NCI-H1105 treated with DMSO at 0.1 percent for 48 hours (cell line): ENCODE measurements at regions not wholly inside any gene's neighbourhood (a gene's known extent, or its start where the extent isn't known, plus 50 kb on each side); places are given as distances from the start of the nearest gene placed in this dataset.
A peak's percentile ranks its signal among the peaks of the same experiment; 100 is the strongest.

Experiments used
- DNase-seq: peaks from one replicate; lab custom pipeline; 2025; lab: John Stamatoyannopoulos, UW

DNA sequence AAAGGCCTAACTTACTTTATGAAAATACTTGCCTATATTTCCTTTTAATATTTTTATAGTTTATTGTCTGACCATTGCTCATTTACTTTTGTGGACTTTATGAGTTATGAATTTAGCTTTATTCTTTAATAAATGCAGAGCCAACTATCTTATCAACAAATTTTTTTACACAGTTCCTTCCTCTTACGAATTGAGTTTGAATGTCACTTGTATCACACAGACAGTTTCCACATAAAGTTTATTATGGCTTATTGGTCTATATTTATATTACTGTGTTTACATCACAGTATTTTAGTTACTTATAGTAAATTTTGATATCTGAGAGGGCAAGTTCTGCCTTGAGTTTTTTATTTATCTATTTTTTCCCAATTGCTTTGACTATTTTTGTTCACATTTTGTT, 450.6 kb downstream of the C4orf33 start:
- DNase-seq: no peak

DNA sequence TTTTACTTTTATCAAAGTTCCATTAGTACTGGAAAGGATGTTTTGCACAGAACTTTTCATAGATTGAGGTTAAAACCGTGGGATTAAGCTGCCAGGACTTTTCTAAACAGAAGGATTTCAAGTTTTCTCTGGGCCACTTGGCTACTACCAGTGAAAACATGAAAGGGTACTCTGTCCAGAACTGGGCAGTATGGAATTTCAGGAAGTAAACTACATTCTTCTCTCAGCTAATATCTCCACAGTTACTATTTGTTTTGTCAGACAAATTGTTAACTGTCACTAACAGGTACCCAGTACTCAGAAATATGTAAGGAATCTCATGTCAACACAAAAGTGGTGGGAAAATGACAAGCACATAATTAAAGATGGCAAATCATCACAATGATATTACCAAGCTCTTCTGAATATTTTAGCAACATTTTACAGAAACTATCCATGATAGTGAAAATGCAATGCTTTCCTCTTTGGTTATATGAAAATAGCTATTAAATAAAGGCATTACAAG, 454.4 kb downstream of the C4orf33 start:
- no peak for DNase-seq

DNA sequence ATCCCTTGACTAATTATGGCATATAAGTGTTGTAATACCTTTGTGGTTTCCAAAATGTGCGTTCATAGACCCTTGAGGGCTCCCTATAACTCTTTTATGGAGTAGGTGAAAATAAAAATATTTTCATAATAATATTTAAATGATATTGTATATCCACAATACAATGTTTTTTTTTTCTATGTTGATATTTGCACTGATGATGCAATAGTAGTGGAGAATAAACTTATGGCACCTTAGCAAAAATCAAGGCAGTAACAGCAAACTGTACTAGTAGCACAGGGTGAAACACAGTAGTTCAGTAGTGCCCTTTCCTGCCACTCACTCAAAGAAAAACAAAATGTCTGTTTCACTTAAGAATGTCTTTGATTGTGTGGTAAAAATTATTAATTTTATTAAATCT, 465.3 kb downstream of the C4orf33 start:
- no peak for DNase-seq

DNA sequence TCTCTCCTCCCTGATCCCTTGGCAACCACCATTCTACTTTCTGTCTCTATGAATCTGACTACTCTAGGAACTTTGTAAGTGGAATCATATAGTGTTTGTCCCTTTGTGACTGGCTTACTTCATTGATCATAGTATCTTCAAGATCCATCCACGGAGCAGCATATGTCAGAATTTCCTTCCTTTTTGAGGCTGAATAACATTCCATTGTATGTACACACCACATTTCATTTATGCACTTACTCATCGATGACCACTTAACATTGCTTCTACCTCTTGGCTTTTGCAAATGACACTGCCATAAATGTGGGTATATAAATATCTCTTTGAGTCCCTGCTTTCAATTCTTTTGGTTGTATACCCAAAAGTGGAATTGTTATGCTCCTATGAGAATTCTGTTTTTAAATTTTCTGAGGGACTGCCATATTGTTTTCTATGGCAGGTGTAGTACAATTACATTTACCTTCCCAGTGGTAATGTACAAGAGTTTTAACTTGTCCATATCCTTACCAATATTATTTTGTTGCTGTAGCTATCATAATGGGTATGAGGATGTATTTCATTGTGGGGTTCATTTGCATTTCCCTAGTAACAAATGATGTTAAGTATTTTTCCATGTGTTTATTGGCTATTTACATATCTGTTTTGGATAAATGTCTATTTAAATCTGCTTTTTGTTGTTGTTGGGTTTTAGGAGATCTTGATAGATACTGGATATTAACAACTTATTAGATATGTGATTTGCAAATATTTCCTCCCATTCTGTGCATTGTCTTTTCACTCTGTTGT, 466.1 kb downstream of the C4orf33 start:
- DNase-seq: no peak

DNA sequence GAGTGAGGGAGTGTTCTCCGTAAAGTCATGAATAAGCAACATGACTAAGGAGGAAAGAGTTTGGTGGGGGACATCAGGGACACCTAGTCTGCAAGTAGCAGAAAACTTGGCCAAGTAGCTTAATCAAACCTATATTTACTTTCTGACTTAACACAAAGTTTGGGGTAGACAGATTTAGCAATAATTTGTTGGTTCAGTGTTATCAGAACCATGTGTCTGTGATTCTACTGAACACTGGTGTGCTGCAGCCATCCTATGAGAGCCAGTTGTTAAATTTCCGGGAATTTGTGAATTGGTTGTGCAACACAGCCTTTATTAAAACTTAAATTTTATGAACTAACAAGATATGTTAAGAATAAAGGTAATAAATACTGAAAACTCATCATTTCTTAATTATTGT, 469.3 kb downstream of the C4orf33 start:
- no peak for DNase-seq

DNA sequence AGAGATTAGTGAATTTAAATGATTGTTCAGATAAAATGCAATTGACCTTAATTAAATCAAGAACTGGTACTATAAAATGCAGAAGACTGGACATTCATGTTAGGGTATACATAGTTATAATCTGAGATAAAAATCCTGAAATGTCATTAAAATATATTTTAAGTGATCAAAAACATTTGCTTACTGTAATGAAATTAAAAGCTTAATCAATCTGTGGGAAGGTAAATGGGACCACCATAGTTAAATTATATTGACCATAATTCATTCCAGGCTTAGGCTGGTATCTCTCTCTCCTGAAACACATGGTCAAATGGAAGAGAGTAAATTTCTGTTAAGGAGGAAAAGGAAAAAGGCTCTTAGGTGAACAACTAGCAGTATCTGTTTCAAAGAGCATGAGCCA, 474.4 kb downstream of the C4orf33 start:
- no peak for DNase-seq

DNA sequence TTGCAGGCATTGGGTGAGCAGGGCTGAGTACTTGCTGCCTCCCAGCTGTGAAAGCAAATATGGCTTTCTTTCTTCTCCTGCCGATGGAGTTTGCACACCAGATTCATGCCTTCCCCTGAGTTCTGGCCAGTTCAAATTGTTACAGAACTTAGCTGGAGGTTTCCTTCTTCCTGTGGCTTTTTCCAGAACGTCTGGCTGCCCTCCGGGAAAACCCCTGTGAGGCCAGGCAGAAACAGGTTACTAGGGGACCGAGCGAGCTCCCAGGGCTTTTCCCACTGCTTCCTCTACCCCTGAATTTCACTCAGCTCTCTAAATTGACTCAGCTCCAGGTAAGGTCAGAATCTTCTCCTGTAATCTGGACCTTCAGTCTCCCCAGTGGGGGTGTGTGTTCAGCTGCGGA, 482.4 kb downstream of the C4orf33 start:
- no peak for DNase-seq

DNA sequence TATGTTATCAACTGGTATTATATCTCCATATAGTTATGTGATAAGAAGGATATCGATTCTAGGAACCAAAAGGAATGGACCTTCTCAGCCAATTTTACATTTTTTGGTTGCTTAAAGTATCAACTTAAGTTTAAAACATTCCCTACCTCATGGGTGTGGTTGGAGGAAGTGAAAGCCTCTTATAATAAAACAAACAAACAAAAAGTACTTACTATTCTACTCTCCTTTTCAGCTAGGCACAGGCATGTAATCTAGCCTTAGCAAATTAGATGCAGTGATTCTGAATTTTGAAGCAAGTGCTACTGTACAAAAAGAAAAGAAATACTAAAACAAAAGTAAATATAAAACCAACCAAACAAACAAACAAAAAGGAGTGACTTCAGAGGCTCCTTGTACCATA, 485.4 kb downstream of the C4orf33 start:
- DNase-seq: no peak

DNA sequence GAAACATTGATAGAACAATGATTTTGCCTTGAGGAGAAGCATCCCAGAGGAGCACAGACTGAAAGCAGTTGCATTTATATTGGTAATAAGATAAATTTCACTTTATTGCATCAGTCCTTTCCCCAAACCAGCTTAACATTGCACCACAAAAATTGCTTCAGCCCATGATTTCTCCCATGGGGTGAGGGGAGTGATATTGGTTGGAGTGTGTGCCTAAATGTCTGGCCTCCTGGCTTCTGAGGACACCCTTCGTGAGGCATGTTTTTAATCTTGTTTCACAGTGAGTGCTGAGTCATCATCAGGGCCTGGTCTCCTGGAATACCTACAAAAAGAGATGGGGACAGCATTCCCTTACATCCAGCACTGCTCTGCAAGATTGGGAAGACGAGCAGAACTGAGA, 487.9 kb downstream of the C4orf33 start:
- no peak for DNase-seq

DNA sequence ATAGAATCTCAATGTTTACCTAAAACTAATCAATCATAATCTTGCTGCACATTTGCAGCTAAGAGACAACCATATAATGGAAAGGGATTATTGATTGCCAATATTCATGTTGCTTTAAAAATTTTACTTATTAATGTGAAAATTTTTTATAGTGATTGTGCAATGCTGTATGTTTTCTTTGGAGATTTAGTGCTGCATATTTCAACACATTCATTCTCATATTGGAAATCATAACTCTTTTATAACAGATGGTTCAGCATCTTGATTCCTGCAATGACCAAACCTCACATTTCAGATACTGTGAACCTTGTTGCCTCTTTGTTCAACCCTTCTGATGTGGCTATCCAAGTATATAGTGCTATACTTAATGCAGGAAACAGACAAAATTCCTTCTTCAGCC, 502.6 kb downstream of the C4orf33 start:
- no peak for DNase-seq

DNA sequence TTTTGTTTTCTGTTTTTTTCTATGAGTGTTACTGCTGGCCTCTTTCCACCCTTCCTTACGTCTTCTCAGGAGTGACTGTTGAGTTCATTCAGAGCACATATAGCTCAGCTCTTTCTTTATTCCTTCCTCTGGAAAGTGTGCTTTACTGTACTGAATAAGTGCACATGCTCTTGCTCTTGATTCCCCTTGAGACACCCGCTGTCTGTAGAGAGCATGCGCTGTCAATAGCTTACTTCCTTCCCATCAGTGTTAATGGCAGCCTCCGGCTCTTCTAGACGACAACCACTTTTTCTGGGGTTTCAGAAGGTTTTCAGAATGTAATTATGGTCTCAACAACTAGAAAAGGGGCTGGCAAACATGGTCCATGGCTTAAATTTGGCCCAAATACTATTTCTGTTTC, 504.9 kb downstream of the C4orf33 start:
- no peak for DNase-seq

DNA sequence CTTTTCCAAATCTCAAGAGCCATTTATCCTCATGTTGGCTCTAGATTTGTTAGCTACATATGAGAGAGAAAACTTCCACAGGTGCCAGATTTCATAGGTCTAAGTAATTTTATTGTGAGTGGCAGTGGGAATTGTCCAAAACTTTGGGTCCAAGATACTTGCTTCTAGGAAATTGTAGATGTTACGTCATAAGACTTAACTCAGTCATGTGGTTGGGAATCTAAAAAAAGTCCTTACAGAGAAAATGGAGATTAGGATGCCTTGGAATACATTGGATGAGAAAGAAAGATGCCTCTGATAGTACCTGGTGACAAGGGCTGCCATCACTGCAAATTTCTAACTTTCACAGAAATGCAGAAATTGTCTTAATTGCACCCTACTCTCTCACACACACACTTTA, 506.5 kb downstream of the C4orf33 start:
- DNase-seq: no peak

DNA sequence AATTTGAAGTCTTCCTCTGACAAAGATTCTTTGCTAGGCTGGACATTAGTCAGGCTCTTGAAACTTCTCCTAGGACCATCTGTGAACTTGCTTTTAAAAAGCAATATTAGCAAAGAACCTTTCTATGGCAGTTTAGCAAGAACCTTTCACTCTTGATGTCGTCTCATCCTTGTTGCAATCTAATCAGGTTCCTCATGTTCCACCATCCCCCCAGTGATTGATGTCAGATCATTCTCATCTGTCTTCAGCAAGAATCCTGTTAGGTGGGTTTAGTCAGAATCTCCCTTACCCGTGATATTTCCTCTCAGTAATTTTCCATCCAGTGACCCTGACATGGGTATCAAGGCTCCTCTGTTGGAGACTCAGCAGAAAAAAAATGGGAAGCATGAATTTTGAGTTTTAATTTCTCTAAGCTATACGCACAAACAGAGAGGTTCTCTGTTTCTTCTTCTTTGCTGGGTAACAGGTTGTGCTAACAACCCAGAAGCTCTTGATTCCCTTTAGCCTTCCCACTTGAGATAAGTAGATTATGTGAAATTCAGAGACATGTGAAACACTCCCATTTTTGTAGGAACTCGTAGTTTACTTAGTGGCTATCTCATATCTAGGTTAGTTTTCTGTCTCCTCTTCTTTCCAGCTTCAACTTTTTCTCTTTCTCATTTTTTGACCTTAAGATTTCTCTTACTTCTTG, 507.4 kb downstream of the C4orf33 start:
- no peak for DNase-seq

DNA sequence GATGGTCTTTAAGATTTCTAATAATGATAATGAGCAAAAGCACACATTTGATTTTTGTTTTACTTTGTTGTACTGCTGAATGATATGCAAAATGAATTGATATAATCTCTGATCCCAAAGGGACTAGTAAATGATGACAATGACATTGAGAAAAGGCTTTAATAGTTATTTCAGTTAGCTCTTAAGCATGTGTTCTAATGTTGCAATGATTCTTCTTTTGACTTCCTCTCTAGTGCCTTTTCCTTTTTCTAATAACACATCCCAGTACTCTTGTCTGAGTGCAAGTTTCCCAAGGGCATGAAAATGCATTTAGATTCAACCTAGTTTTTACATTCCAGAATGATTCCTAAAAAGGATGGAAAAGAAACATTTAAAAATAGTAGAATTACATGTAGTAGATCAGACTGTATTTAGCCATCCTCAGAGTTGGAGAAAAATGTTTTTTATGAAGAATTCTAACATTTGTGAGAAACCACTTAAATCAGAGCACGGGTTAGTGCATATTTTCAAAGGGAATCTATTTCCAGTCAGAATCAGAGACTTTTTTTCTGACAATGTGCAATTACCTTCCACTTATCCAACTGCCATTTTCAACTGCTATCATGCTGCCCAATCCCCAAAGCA, 508.8 kb downstream of the C4orf33 start:
- no peak for DNase-seq

DNA sequence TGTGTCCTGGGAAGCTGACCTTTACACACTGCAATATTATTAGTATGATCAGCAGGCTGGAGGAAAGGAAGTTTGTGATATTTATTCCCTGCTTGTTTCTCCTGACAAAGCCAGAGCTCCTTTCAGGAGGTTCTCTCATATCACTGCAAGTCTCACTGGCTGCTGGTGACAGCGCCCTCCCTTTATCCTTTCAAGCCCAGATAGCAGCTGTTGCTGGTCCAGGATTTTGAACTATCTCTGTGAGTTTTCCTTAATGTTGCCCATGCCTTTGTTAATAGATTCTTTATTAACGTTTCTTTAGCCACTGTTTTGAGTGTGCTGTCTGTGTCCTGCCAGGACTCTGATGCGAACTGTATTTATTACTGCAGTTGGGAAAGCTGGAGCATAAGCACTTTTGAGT, 518.7 kb downstream of the C4orf33 start:
- DNase-seq: no peak

DNA sequence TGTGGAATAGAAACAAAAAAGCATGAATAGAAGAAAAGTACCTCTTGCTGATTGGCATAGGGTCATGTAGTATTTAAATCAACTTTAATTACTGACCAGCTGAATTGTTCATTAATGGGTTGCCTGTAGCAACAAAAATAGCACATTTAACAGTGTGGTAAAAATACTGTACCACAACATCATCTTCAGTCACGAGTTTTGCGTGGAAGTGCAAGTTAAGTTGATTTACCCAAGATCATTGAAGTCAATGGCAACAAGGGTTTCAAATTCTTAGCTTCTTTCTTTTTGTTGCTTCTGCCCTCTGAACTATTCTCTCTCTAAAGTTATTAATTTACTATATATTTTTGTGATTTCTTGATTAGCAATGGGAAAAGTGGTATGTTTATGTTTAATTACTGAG, 526.6 kb downstream of the C4orf33 start:
- no peak for DNase-seq

DNA sequence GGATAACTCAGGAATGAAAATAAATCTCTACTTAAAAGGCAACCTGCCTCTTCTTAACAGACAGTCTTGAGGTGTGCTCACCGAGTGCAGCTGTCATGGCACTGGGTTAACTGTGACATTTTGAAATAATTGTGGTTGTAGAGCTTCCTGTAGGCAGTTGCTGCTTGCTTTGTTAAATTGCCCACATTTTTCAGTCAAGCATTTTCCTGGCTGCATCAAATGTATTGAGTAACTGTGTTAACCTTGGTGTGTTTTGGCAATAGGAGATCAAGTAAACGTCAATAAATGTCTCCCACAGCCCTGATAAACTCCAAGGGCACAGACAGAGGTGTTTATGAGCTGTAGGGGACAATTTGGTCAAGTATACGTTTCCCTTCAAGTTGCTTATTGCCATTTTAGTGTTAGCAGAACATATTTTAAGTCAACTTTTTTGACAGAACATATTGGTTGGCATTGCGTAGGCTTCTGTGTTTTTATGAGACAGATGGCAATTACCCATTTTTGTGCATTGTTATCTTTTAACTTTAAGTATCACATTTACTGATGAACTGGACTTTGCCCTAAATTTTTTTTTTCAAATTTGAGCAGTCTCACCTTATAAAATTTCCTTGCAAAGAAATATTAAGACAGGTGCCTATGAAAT, 527.4 kb downstream of the C4orf33 start:
- DNase-seq: no peak

DNA sequence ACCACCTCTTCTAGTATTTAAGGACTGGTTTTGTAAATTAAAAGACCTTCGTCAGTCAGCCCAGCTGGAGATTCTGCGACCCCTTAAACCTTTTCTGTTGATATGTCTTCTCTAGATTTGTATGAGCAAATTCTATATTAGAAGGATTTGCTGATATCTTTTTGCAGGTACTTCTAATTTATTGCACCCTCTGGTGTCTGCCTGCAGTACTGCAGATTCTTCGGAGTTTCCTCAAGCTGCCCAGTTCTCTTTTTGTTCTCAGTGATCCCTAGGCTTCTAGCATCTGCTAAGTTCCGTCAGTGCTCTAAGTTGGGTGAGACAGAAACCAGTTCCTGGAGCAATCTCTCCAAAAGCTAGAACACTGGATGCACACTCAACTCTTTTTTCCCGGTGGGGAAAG, 545.2 kb downstream of the C4orf33 start:
- DNase-seq: peak; percentile 3

DNA sequence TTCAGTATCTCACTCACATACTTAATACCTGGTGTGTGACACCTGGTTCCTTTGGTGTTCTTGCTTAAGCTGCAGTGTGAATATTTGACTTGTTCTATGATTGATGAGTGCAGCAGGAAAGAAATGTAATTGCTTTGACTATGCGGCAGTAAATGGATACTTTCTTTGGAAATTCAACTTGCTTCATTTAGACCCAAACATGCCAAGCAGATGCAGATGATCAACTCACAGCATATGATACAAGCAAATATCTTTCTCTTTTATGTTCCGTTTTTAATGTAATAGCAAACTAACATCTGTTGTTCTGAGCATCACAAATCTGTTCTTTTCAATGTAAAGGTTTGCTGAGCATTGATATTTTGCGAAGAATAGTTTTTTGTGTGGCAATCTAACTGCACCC, 549.5 kb downstream of the C4orf33 start:
- DNase-seq: no peak

DNA sequence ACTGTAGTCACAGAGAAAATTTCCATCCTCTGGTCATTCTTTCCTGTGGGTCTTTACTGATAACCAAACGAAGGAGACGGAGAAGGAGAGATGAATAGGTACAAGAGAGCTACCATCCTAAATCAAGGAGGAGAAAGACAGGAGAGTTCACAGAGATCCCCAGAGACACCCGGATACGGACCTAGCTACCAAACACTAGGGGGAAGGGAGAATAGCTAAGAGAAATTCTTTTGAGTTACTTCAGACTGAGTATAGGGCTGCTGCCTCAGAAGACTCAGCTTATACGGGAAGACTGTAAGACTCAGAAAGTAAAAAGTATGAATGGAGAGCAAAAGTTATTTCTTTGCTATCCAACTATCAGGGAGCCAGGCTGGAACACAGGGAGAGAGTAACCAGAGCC, 572.1 kb downstream of the C4orf33 start:
- DNase-seq: no peak

DNA sequence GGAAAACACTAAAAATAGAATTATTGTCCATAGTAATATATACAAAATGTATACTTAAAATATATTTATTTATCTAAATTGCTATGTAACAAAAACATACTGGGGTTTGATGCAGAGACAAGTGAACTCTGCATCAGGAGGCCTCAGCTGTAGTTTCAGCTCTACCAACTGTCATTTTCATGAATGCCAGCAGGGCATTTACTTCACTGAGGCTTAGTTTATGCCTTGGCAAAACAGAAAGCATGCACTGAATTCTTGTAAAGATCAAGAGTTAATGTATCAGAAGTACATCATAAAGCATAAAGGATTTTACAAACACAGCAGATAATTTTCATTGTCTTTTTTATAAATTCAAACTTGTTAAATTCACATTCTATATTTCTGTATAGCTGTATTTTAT, 577.0 kb downstream of the C4orf33 start:
- DNase-seq: no peak

DNA sequence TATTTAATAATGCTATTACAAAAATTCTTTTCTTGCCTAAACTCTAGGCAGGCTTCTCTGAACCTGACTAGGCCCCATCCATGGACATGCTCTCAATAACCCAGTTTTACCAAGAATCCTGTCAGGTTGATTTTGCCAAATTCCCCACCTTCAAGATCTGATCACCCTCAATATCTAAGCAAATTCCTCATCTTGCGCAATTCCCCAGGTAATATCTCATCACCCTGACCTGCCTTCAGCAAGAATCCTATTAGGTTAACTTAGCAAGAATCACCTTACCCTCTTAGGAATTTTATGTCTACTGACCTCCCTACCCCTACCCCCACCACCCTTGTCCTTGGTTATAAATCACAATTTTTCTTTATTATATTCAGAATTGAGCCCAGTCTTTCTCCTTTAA, 579.1 kb downstream of the C4orf33 start:
- no peak for DNase-seq

DNA sequence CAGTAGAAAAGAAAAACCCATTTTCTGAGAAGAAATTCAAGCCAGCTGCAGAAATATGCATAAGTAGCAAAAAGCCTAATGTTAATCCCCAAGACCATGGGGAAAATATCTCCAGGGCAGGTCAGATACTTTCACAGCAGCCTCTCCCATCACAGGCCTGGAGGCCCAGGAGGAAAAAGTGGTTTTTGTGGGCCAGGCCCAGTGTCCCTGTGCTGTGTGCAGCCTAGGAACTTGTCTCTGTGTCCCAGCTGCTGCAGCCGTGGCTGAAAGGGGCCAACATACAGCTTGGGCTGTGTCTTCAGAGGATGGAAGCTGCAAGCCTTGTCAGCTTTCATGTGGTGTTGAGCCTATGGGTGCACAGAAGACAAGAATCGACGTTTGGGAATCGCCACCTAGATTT, 581.0 kb downstream of the C4orf33 start:
- DNase-seq: no peak
